Lower lobe of right lung (tissue), 2 donors: ENCODE measurements at regions not wholly inside any gene's neighbourhood (a gene's known extent, or its start where the extent isn't known, plus 50 kb on each side); places are given as distances from the start of the nearest gene placed in this dataset.

Experiments
- ATAC-seq, 2 donors: fragments of 200-7000 bp; cut with Tn5 transposase; one replicate each; pipeline ENCODE4 v1.9.1; 2020 to 2022; ENCODE audit warnings: mild to moderate bottlenecking in 2 of 2, moderate library complexity in 2 of 2
- DNase-seq: peaks from one replicate; pipeline ENCODE4 v3.0.0-alpha.2; 2020
- H3K27ac ChIP-seq: fragments of 200-600 bp; one replicate; pipeline ENCODE4 v1.8.0; 2022
- H3K27me3 ChIP-seq: fragments of 200-600 bp; one replicate; pipeline ENCODE4 v1.8.0; 2022; ENCODE audit warnings: low read depth
- H3K36me3 ChIP-seq: fragments of 200-600 bp; one replicate; pipeline ENCODE4 v1.8.0; 2022; ENCODE audit warnings: mild to moderate bottlenecking
- H3K4me1 ChIP-seq: fragments of 200-600 bp; one replicate; pipeline ENCODE4 v1.8.0; 2022
- H3K4me3 ChIP-seq: fragments of 200-600 bp; one replicate; pipeline ENCODE4 v1.8.0; 2022; ENCODE audit warnings: mild to moderate bottlenecking
- H3K9me3 ChIP-seq: fragments of 200-600 bp; one replicate; pipeline ENCODE4 v1.8.0; 2022
- intact Hi-C: fragments of 100-400 bp; cut with DNase I; formaldehyde crosslinking; loops from one replicate; pipeline ENCODE4 v1.11.0; 2022
- TF ChIP-seq, protein P1 (sequence below): fragments of 200-600 bp; IDR thresholded peaks from one replicate; pipeline ENCODE4 v1.8.0; 2022; ENCODE audit warnings: antibody characterized with exemption, mild to moderate bottlenecking
- donor health status: DM: no; HTN: yes; CAD: no; lungs with severe emphysema.

DNA sequence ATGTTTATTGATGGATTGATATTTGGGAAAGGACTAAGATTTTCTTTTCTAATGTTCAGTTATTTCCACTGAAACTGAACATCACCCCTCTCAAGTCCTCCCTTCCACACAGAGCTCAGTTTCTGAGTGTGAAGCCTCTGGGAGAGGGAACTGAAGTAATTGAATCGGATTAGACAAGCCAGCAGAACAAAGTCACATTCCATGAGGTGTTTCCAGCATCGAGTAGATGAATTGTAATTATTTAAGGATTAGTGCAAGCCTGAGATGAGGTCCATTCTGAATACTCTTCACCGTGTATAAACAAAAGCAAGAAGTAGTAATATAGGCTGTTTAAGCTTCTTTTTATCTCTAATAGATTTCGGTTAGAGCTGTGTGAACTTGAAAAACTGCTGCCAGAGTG lies 2060.5 kb downstream of the MAT2B start:
- H3K4me1 ChIP-seq = no peaks in the 10 kb centered on the region
- DNase-seq (no peak), ATAC-seq (no peak)
- H3K4me3 ChIP-seq = no peak overlapping the region
- H3K27ac ChIP-seq = no peak overlapping the region
- no peaks in the 10 kb centered on the region for H3K9me3 ChIP-seq
- H3K36me3 ChIP-seq = no peaks in the 10 kb centered on the region
- TF ChIP-seq, protein P1, sequence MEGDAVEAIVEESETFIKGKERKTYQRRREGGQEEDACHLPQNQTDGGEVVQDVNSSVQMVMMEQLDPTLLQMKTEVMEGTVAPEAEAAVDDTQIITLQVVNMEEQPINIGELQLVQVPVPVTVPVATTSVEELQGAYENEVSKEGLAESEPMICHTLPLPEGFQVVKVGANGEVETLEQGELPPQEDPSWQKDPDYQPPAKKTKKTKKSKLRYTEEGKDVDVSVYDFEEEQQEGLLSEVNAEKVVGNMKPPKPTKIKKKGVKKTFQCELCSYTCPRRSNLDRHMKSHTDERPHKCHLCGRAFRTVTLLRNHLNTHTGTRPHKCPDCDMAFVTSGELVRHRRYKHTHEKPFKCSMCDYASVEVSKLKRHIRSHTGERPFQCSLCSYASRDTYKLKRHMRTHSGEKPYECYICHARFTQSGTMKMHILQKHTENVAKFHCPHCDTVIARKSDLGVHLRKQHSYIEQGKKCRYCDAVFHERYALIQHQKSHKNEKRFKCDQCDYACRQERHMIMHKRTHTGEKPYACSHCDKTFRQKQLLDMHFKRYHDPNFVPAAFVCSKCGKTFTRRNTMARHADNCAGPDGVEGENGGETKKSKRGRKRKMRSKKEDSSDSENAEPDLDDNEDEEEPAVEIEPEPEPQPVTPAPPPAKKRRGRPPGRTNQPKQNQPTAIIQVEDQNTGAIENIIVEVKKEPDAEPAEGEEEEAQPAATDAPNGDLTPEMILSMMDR = no peak
- no peaks in the 10 kb centered on the region for H3K27me3 ChIP-seq
- intact Hi-C loops = no loop called here

DNA sequence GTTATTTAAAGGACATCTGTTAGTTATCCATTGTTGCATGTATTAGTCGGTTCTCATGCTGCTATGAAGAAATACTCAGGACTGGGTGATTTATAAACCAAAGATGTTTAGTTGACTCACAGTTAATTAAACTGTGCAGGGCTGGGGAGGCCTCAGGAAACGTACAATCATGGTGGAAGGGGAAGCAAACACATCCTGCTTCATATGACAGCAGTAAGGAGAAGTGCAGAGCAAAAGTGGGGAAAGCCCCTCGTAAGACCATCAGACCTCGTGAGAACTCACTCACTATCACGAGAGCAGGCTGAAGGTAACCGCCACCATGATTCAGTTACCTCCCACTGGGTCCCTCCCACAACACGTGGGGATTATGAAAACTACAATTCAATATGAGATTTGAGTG lies 2064.1 kb downstream of the MAT2B start:
- TF ChIP-seq, protein P1 = no peak
- no peaks in the 10 kb centered on the region for H3K9me3 ChIP-seq
- no peak overlapping the region for H3K4me3 ChIP-seq
- DNase-seq (no peak), ATAC-seq (no peak)
- no peak overlapping the region for H3K27ac ChIP-seq
- H3K27me3 ChIP-seq = no peaks in the 10 kb centered on the region
- H3K36me3 ChIP-seq = no peaks in the 10 kb centered on the region
- no peaks in the 10 kb centered on the region for H3K4me1 ChIP-seq
- intact Hi-C loops = no loop called here

DNA sequence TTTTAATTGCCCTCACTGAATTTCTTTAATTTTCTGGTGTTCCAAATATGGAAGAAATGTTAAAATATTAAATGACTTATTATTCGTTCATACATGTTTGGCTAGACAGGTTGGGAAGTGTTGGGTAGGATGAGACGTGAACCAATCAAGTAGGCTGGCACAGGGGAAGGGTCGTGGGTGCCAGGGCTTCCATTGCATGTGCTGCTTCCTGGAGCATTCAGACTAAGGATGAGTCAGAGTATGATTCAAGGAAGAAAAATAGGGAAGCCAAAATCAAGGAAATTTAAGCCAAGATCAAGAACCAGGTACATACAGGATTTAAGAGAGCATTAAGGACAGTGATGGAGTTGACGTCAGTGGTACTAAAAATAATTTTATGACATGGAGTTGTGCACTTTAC lies 2068.0 kb downstream of the MAT2B start:
- intact Hi-C loops = no loop called here
- Histone ChIP-seq H3K4me1 (no peaks in the 10 kb centered on the region), H3K27me3 (no peaks in the 10 kb centered on the region)

GRCh38 chr5:165574100-165574499 lies 2068.7 kb downstream of the MAT2B start:
- ATAC-seq (no peak), DNase-seq (no peak)
- no peaks in the 10 kb centered on the region for H3K9me3 ChIP-seq
- no peak overlapping the region for H3K4me3 ChIP-seq
- H3K27me3 ChIP-seq = no peaks in the 10 kb centered on the region
- TF ChIP-seq, protein P1 = no peak
- no peak overlapping the region for H3K27ac ChIP-seq
- intact Hi-C loops = no loop called here
- no peaks in the 10 kb centered on the region for H3K36me3 ChIP-seq
- H3K4me1 ChIP-seq = no peaks in the 10 kb centered on the region

More for the DNA sequence above, 2068.0 kb downstream of the MAT2B start:
- TF ChIP-seq, protein P1 = no peak
- ATAC-seq (no peak), DNase-seq (no peak)
- no peak overlapping the region for H3K27ac ChIP-seq
- no peaks in the 10 kb centered on the region for H3K9me3 ChIP-seq
- H3K36me3 ChIP-seq = no peaks in the 10 kb centered on the region
- H3K4me3 ChIP-seq = no peak overlapping the region

- H3K4me1 ChIP-seq = no peaks in the 10 kb centered on the region
- intact Hi-C loops = no loop called here
- ATAC-seq (no peak), DNase-seq (no peak)
- no peaks in the 10 kb centered on the region for H3K9me3 ChIP-seq
- TF ChIP-seq, protein P1 = no peak
- H3K36me3 ChIP-seq = no peaks in the 10 kb centered on the region
- H3K27ac ChIP-seq = no peak overlapping the region
- H3K27me3 ChIP-seq = no peaks in the 10 kb centered on the region
- no peak overlapping the region for H3K4me3 ChIP-seq
Observed at GRCh38 chr5:165576678-165577275, 2071.4 kb downstream of the MAT2B start.
